Nephron progenitor cell (in vitro differentiated cells): ENCODE measurements at regions not wholly inside any gene's neighbourhood (a gene's known extent, or its start where the extent isn't known, plus 50 kb on each side); places are given as distances from the start of the nearest gene placed in this dataset.
A peak's percentile ranks its signal among the peaks of the same experiment; 100 is the strongest.

Source experiments
- DNase-seq: peaks from one replicate; pipeline ENCODE4 v3.0.0; 2021
- H3K27ac Mint-ChIP-seq: 2 replicates; pipeline ENCODE4 v1.8.0; 2021; ENCODE audit warnings: mild to moderate bottlenecking, moderate library complexity, mixed read lengths
- H3K27me3 Mint-ChIP-seq: 2 replicates; pipeline ENCODE4 v1.8.0; 2021; ENCODE audit warnings: mild to moderate bottlenecking, low read depth, mixed read lengths; ENCODE audit not compliant: poor library complexity
- H3K36me3 Mint-ChIP-seq: 2 replicates; pipeline ENCODE4 v1.8.0; 2021; ENCODE audit warnings: low read depth, mixed read lengths
- H3K4me1 Mint-ChIP-seq: 2 replicates; pipeline ENCODE4 v1.8.0; 2021; ENCODE audit warnings: mixed read lengths
- H3K4me3 Mint-ChIP-seq: 2 replicates; pipeline ENCODE4 v1.8.0; 2021; ENCODE audit warnings: mild to moderate bottlenecking, moderate library complexity, mixed read lengths
- H3K9me3 Mint-ChIP-seq: 2 replicates; pipeline ENCODE4 v1.8.0; 2021; ENCODE audit warnings: mild to moderate bottlenecking, moderate library complexity, mixed read lengths
- CTCF ChIP-seq: fragments of 200-600 bp; sonication (generic); IDR thresholded peaks from 2 replicates; pipeline ENCODE4 v1.5.0; 2021; ENCODE audit warnings: antibody characterized with exemption

GRCh38 chr4:43132010-43132582, 239.6 kb downstream of the GRXCR1 start:
- Mint-ChIP-seq H3K9me3 (no peaks in the 10 kb centered on the region), H3K27me3 (peaks cover 2% of the 10 kb centered on the region), H3K27ac (no peak overlapping the region), H3K4me3 (no peak overlapping the region), H3K4me1 (no peaks in the 10 kb centered on the region), H3K36me3 (no peaks in the 10 kb centered on the region)
- peak; percentile 91 for TF ChIP-seq CTCF
- DNase-seq = peak; percentile 81

- TF ChIP-seq CTCF = no peak
- no peak for DNase-seq
- Mint-ChIP-seq H3K9me3 (peaks cover 10% of the 10 kb centered on the region), H3K27me3 (no peaks in the 10 kb centered on the region), H3K36me3 (no peaks in the 10 kb centered on the region), H3K27ac (no peak overlapping the region), H3K4me3 (no peak overlapping the region), H3K4me1 (no peaks in the 10 kb centered on the region)
Observed at GRCh38 chr4:43133566-43133965, 241.1 kb downstream of the GRXCR1 start.

- no peak for TF ChIP-seq CTCF
- no peaks in the 10 kb centered on the region for H3K4me1 Mint-ChIP-seq
- DNase-seq = no peak
- peaks cover 24% of the 10 kb centered on the region for H3K9me3 Mint-ChIP-seq
- H3K4me3 Mint-ChIP-seq = no peak overlapping the region
- no peak overlapping the region for H3K27ac Mint-ChIP-seq
- H3K27me3 Mint-ChIP-seq = no peaks in the 10 kb centered on the region
- no peaks in the 10 kb centered on the region for H3K36me3 Mint-ChIP-seq
Observed at GRCh38 chr4:43136752-43137151, 244.2 kb downstream of the GRXCR1 start.

- no peaks in the 10 kb centered on the region for H3K36me3 Mint-ChIP-seq
- no peak for TF ChIP-seq CTCF
Observed at GRCh38 chr4:43146198-43146597, 253.7 kb downstream of the GRXCR1 start.

GRCh38 chr4:43148481-43148880, 256.0 kb downstream of the GRXCR1 start:
- Mint-ChIP-seq H3K27me3 (peaks cover 4% of the 10 kb centered on the region), H3K27ac (no peak overlapping the region), H3K4me1 (no peaks in the 10 kb centered on the region), H3K36me3 (no peaks in the 10 kb centered on the region), H3K9me3 (peaks cover 9% of the 10 kb centered on the region), H3K4me3 (no peak overlapping the region)
- no peak for TF ChIP-seq CTCF
- DNase-seq = no peak

More at GRCh38 chr4:43146198-43146597, 253.7 kb downstream of the GRXCR1 start:
- DNase-seq = no peak
- Mint-ChIP-seq H3K27me3 (peaks cover 4% of the 10 kb centered on the region), H3K4me3 (no peak overlapping the region), H3K4me1 (no peaks in the 10 kb centered on the region), H3K9me3 (no peaks in the 10 kb centered on the region), H3K27ac (no peak overlapping the region)

- H3K27ac Mint-ChIP-seq = no peak overlapping the region
- TF ChIP-seq CTCF = no peak
- no peak for DNase-seq
- no peaks in the 10 kb centered on the region for H3K36me3 Mint-ChIP-seq
- H3K4me1 Mint-ChIP-seq = no peaks in the 10 kb centered on the region
- H3K9me3 Mint-ChIP-seq = no peaks in the 10 kb centered on the region
- no peak overlapping the region for H3K4me3 Mint-ChIP-seq
- no peaks in the 10 kb centered on the region for H3K27me3 Mint-ChIP-seq
Observed at GRCh38 chr4:43163101-43163792, 270.7 kb downstream of the GRXCR1 start.
